K562 (cell line): ENCODE measurements at regions not wholly inside any gene's neighbourhood (a gene's known extent, or its start where the extent isn't known, plus 50 kb on each side); places are given as distances from the start of the nearest gene placed in this dataset.

ENCODE experiments used
- ARID3B ChIP-seq: fragments of 250-450 bp; sonication (Bioruptor Pico); IDR thresholded peaks from 2 replicates; pipeline ENCODE4 v1.4.0; 2020; ENCODE audit warnings: borderline replicate concordance
- CBFA2T3 ChIP-seq: fragments of 450-650 bp; IDR thresholded peaks from 2 replicates; pipeline ENCODE4 v1.6.1; 2017
- CBX1 ChIP-seq: sonication (generic); IDR thresholded peaks from 2 replicates; pipeline ENCODE4 v1.6.1; 2016; ENCODE audit warnings: antibody characterized with exemption, low read depth, mild to moderate bottlenecking
- CEBPG ChIP-seq, 3 experiments: fragments of 200-800 bp in 1 of 3; sonication (Bioruptor generic) in 1 of 3; sonication (generic) in 1 of 3; formaldehyde crosslinking in 1 of 3; IDR thresholded peaks in 2 of 3; conservative IDR thresholded peaks in 1 of 3; 2 replicates each; pipeline versions ENCODE4 v1.6.1 to v1.8.0; 2016 to 2022; ENCODE audit warnings: missing compliant biosample characterization in 2 of 3, missing genetic modification characterization in 2 of 3, mild to moderate bottlenecking in 1 of 3, missing genetic modification reagents in 1 of 3
- CHD1 ChIP-seq: fragments of 200-600 bp; sonication (generic); IDR thresholded peaks from one replicate; pipeline ENCODE4 v1.6.1; 2012; ENCODE audit warnings: mild to moderate bottlenecking, moderate library complexity, low read length, inconsistent platforms
- CTBP1 ChIP-seq: fragments of 450-650 bp; IDR thresholded peaks from 2 replicates; pipeline ENCODE4 v1.6.1; 2016; ENCODE audit warnings: borderline replicate concordance
- ESRRA ChIP-seq: fragments of 450-650 bp; IDR thresholded peaks from 2 replicates; pipeline ENCODE4 v1.6.1; 2014; ENCODE audit warnings: low read depth, mild to moderate bottlenecking, moderate library complexity, borderline replicate concordance
- HCFC1 ChIP-seq: IDR thresholded peaks from 2 replicates; pipeline ENCODE4 v1.6.1; 2012; ENCODE audit warnings: low read depth, low read length, improper control_type of control experiment
- HES1 ChIP-seq: fragments of 450-650 bp; IDR thresholded peaks from 2 replicates; pipeline ENCODE4 v1.6.1; 2016; ENCODE audit warnings: low read depth, mild to moderate bottlenecking, moderate library complexity
- HMGXB4 ChIP-seq: sonication (generic); formaldehyde crosslinking; IDR thresholded peaks from 2 replicates; pipeline ENCODE4 v1.8.1; 2023; ENCODE audit warnings: mild to moderate bottlenecking, missing genetic modification reagents
- HOXB6 ChIP-seq: fragments of 250-450 bp; sonication (Bioruptor Pico); IDR thresholded peaks from 2 replicates; pipeline ENCODE4 v1.5.1; 2022; ENCODE audit warnings: mild to moderate bottlenecking, borderline replicate concordance
- IRF2 ChIP-seq: sonication (generic); formaldehyde crosslinking; IDR thresholded peaks from 2 replicates; pipeline ENCODE4 v1.8.1; 2022; ENCODE audit warnings: mild to moderate bottlenecking, missing genetic modification reagents
- NCOR1 ChIP-seq: fragments of 450-650 bp; IDR thresholded peaks from 2 replicates; pipeline ENCODE4 v1.6.1; 2016; ENCODE audit warnings: mild to moderate bottlenecking, moderate library complexity
- RBBP5 ChIP-seq: fragments of 200-600 bp; sonication (generic); IDR thresholded peaks from 2 replicates; pipeline ENCODE4 v1.6.1; 2012; ENCODE audit warnings: borderline replicate concordance, mild to moderate bottlenecking, low read length, control low read depth, inconsistent platforms; ENCODE audit not compliant: insufficient read depth, poor library complexity, severe bottlenecking
- RBM15 ChIP-seq: fragments of 200-400 bp; formaldehyde crosslinking; IDR thresholded peaks from 2 replicates; pipeline ENCODE4 v1.6.1; 2018; ENCODE audit warnings: mild to moderate bottlenecking, low read length, moderate library complexity; ENCODE audit not compliant: insufficient read depth
- RHOXF2B ChIP-seq: fragments of 250-450 bp; sonication (Bioruptor Pico); conservative IDR thresholded peaks from 2 replicates; pipeline ENCODE4 v1.5.1; 2021
- SMARCA4 ChIP-seq: fragments of 450-650 bp; IDR thresholded peaks from 2 replicates; pipeline ENCODE4 v1.6.1; 2016
- SOX6 ChIP-seq: fragments of 450-650 bp; IDR thresholded peaks from 2 replicates; pipeline ENCODE4 v1.6.1; 2014; ENCODE audit warnings: mild to moderate bottlenecking
- TAL1 ChIP-seq: fragments of 450-650 bp; IDR thresholded peaks from 2 replicates; pipeline ENCODE4 v1.6.1; 2016; ENCODE audit warnings: mild to moderate bottlenecking
- ZNF143 ChIP-seq: sonication (generic); formaldehyde crosslinking; IDR thresholded peaks from 2 replicates; pipeline ENCODE4 v1.9.0; 2022; ENCODE audit warnings: mild to moderate bottlenecking, missing genetic modification reagents
- ZNF384 ChIP-seq: IDR thresholded peaks from 2 replicates; pipeline ENCODE4 v1.6.1; 2012; ENCODE audit warnings: low read depth, low read length, improper control_type of control experiment
- ZNF707 ChIP-seq: fragments of 250-450 bp; sonication (Bioruptor Pico); conservative IDR thresholded peaks from 2 replicates; pipeline ENCODE4 v1.8.0; 2022; ENCODE audit warnings: inconsistent platforms, mild to moderate bottlenecking, moderate library complexity
- TF ChIP-seq, protein P1 (sequence below): conservative IDR thresholded peaks from 2 replicates; pipeline ENCODE4 v1.6.1; 2011; ENCODE audit warnings: low read depth, mild to moderate bottlenecking, low read length; ENCODE audit not compliant: control insufficient read depth
- TF ChIP-seq, protein P2 (sequence below): IDR thresholded peaks from 3 replicates; pipeline ENCODE4 v1.6.1; 2011; ENCODE audit warnings: borderline replicate concordance, mild to moderate bottlenecking; ENCODE audit not compliant: insufficient read length, insufficient read depth

DNA sequence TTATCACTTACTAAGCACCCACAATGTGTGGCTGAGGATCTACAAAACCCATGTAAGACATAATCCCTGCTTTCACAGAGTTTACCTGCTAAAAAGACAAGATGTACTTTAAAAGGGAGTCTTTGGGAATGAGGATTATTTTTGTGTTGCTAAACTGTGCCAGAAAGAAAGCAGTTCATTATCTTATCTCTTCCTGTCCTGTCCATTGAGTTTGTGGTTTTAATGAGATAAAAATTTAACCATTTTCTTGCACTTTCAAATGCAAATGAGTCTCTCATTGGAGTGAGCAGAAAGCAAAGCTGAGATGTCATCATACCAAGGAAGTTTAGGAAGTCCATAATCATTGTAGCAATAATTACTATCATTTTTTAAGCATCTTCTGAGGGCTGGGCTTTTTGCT, 231.2 kb upstream of the ADAMTS9 start (continued):
- TF ChIP-seq IRF2 (CRISPR knock-in tag), result no peak
- peak; percentile 53 for TF ChIP-seq TAL1
- no peak for TF ChIP-seq HCFC1
- peak; percentile 57 for TF ChIP-seq CBFA2T3
- no peak for TF ChIP-seq ZNF707 (CRISPR knock-in tag)
- TF ChIP-seq ZNF143 (CRISPR knock-in tag), result no peak
- TF ChIP-seq, protein P1, sequence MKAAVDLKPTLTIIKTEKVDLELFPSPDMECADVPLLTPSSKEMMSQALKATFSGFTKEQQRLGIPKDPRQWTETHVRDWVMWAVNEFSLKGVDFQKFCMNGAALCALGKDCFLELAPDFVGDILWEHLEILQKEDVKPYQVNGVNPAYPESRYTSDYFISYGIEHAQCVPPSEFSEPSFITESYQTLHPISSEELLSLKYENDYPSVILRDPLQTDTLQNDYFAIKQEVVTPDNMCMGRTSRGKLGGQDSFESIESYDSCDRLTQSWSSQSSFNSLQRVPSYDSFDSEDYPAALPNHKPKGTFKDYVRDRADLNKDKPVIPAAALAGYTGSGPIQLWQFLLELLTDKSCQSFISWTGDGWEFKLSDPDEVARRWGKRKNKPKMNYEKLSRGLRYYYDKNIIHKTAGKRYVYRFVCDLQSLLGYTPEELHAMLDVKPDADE, result no peak
- TF ChIP-seq RBM15, result no peak
- TF ChIP-seq ZNF384, result no peak
- peak; percentile 76 for TF ChIP-seq SOX6
- peak; percentile 28; the same call in 1 of the 2 replicates for TF ChIP-seq NCOR1
- TF ChIP-seq CTBP1, result peak; percentile 18; the same call in 1 of the 2 replicates
- no peak for TF ChIP-seq CEBPG (CRISPR knock-in tag; IDR thresholded peaks at IDR 0.05)
- TF ChIP-seq CEBPG (tag; conservative IDR thresholded peaks at IDR 0.05 in 1 of 2, IDR thresholded peaks at IDR 0.05 in 1 of 2), result 0 out of 4 replicates have a peak, but pooled peaks of 1 of the 2 experiments have one; percentile 29
- TF ChIP-seq ESRRA, result peak; percentile 45; the same call in 1 of the 2 replicates
- TF ChIP-seq CHD1, result no peak
- TF ChIP-seq, protein P2, sequence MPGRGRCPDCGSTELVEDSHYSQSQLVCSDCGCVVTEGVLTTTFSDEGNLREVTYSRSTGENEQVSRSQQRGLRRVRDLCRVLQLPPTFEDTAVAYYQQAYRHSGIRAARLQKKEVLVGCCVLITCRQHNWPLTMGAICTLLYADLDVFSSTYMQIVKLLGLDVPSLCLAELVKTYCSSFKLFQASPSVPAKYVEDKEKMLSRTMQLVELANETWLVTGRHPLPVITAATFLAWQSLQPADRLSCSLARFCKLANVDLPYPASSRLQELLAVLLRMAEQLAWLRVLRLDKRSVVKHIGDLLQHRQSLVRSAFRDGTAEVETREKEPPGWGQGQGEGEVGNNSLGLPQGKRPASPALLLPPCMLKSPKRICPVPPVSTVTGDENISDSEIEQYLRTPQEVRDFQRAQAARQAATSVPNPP, result no peak
- TF ChIP-seq CBX1, result no peak
- TF ChIP-seq HMGXB4 (CRISPR knock-in tag), result no peak
- TF ChIP-seq RHOXF2B (CRISPR knock-in tag), result no peak
- peak; percentile 75 for TF ChIP-seq SMARCA4
- no peak for TF ChIP-seq HOXB6
- no peak for TF ChIP-seq RBBP5
- TF ChIP-seq HES1, result peak; percentile 24; the same call in 1 of the 2 replicates
- TF ChIP-seq ARID3B (CRISPR knock-in tag), result no peak
